ENCODE measurements at regions not wholly inside any gene's neighbourhood (a gene's known extent, or its start where the extent isn't known, plus 50 kb on each side); places are given as distances from the start of the nearest gene placed in this dataset.

GRCh38 chr1:157193702-157194391, 55.7 kb upstream of the ETV3 start:
- no peak overlapping the region for H3K4me3 ChIP-seq (ENCODE audit: low read depth, low read length)
- peak; percentile 74 for DNase-seq (ENCODE audit: low read depth)
- TF ChIP-seq MYC (IDR thresholded peaks at IDR 0.05; ENCODE audit: low read depth, low read length) = no peak
- TF ChIP-seq CTCF (IDR thresholded peaks at IDR 0.05; ENCODE audit: low read depth, low read length) = peak; percentile 76

GRCh38 chr1:157193219-157193618, 55.0 kb upstream of the ETV3 start:
- TF ChIP-seq POLR2A (IDR thresholded peaks at IDR 0.05; ENCODE audit: extremely low read depth, insufficient read length) = no peak
- no peak for TF ChIP-seq MYC (IDR thresholded peaks at IDR 0.05; ENCODE audit: low read depth, low read length)
- no peak for TF ChIP-seq CTCF (IDR thresholded peaks at IDR 0.05; ENCODE audit: low read depth, low read length)
- no peak for TF ChIP-seq MAX (IDR thresholded peaks at IDR 0.05; ENCODE audit: low read depth, low read length)
- H3K4me3 ChIP-seq (ENCODE audit: low read depth, low read length) = no peak overlapping the region
- DNase-seq (ENCODE audit: low read depth) = no peak

GRCh38 chr1:157189986-157190982, 52.1 kb upstream of the ETV3 start:
- no peak overlapping the region for H3K4me3 ChIP-seq (ENCODE audit: low read depth, low read length)
- DNase-seq (ENCODE audit: low read depth) = no peak
- no peak for TF ChIP-seq CTCF (IDR thresholded peaks at IDR 0.05; ENCODE audit: low read depth, low read length)
- TF ChIP-seq MAX (IDR thresholded peaks at IDR 0.05; ENCODE audit: low read depth, low read length) = no peak
- TF ChIP-seq MYC (IDR thresholded peaks at IDR 0.05; ENCODE audit: low read depth, low read length) = no peak
- no peak for TF ChIP-seq POLR2A (IDR thresholded peaks at IDR 0.05; ENCODE audit: extremely low read depth, insufficient read length)

GRCh38 chr1:157189096-157189495, 50.9 kb upstream of the ETV3 start:
- TF ChIP-seq POLR2A (IDR thresholded peaks at IDR 0.05; ENCODE audit: extremely low read depth, insufficient read length) = no peak
- TF ChIP-seq CTCF (IDR thresholded peaks at IDR 0.05; ENCODE audit: low read depth, low read length) = no peak
- no peak for TF ChIP-seq MYC (IDR thresholded peaks at IDR 0.05; ENCODE audit: low read depth, low read length)
- TF ChIP-seq MAX (IDR thresholded peaks at IDR 0.05; ENCODE audit: low read depth, low read length) = no peak
- DNase-seq (ENCODE audit: low read depth) = no peak
- no peak overlapping the region for H3K4me3 ChIP-seq (ENCODE audit: low read depth, low read length)

All from NB4 (cell line).